MM.1S (cell line): ENCODE measurements at regions not wholly inside any gene's neighbourhood (a gene's known extent, or its start where the extent isn't known, plus 50 kb on each side); places are given as distances from the start of the nearest gene placed in this dataset.

ENCODE experiments used
- DNase-seq: peaks from one replicate; pipeline ENCODE4 v3.0.0-alpha.2; 2015
- H2AFZ ChIP-seq: fragments of 300-600 bp; sonication (generic); 2 replicates; pipeline ENCODE4 v1.6.0; 2016; ENCODE audit warnings: antibody characterized with exemption, low read length
- H3F3A ChIP-seq: fragments of 300-600 bp; sonication (generic); 2 replicates; pipeline ENCODE4 v1.6.1; 2016; ENCODE audit warnings: mild to moderate bottlenecking, antibody characterized with exemption, low read length, moderate library complexity, mixed read lengths; ENCODE audit not compliant: insufficient read depth
- H3K27ac ChIP-seq: fragments of 300-600 bp; sonication (generic); 2 replicates; pipeline ENCODE4 v1.5.1; 2016; ENCODE audit warnings: mild to moderate bottlenecking, low read length
- H3K27me3 ChIP-seq: fragments of 300-600 bp; sonication (generic); replicated peaks from 2 replicates; pipeline ENCODE4 v1.6.0; 2016; ENCODE audit warnings: low read length; ENCODE audit not compliant: insufficient read depth
- H3K36me3 ChIP-seq: fragments of 300-600 bp; sonication (generic); replicated peaks from 2 replicates; pipeline ENCODE4 v1.6.1; 2016; ENCODE audit warnings: mild to moderate bottlenecking, low read length, mixed read lengths; ENCODE audit not compliant: insufficient read depth
- H3K4me1 ChIP-seq: fragments of 300-600 bp; sonication (generic); 2 replicates; pipeline ENCODE4 v1.6.1; 2016; ENCODE audit warnings: low read length, mixed read lengths
- H3K4me2 ChIP-seq: fragments of 300-600 bp; sonication (generic); 2 replicates; pipeline ENCODE4 v1.6.0; 2016; ENCODE audit warnings: low read depth, low read length
- H3K4me3 ChIP-seq: fragments of 300-600 bp; sonication (generic); 2 replicates; pipeline ENCODE4 v1.5.1; 2016; ENCODE audit warnings: low read length, mixed read lengths
- H3K79me2 ChIP-seq: fragments of 300-600 bp; sonication (generic); 2 replicates; pipeline ENCODE4 v1.6.1; 2016; ENCODE audit warnings: mixed run types, low read length, mixed read lengths
- H3K9ac ChIP-seq: fragments of 300-600 bp; sonication (generic); 2 replicates; pipeline ENCODE4 v1.6.1; 2016; ENCODE audit warnings: low read length, mixed read lengths
- H3K9me2 ChIP-seq: fragments of 300-600 bp; sonication (generic); replicated peaks from 2 replicates; pipeline ENCODE4 v1.6.1; 2016; ENCODE audit warnings: mild to moderate bottlenecking, low read length, mixed read lengths; ENCODE audit not compliant: insufficient read depth
- H3K9me3 ChIP-seq: fragments of 300-600 bp; sonication (generic); replicated peaks from 2 replicates; pipeline ENCODE4 v1.6.1; 2016; ENCODE audit warnings: mild to moderate bottlenecking, low read length, mixed read lengths; ENCODE audit not compliant: insufficient read depth
- H4K20me1 ChIP-seq: fragments of 300-600 bp; sonication (generic); 2 replicates; pipeline ENCODE4 v1.6.1; 2016; ENCODE audit warnings: mild to moderate bottlenecking, low read length, moderate library complexity, mixed read lengths; ENCODE audit not compliant: insufficient read depth
- CTCF ChIP-seq: fragments of 300-600 bp; sonication (generic); IDR thresholded peaks from 2 replicates; pipeline ENCODE4 v1.5.1; 2016; ENCODE audit warnings: antibody characterized with exemption, low read length, mixed read lengths
- EZH2 ChIP-seq: fragments of 300-600 bp; sonication (generic); optimal IDR thresholded peaks from 2 replicates; pipeline ENCODE3; 2017; ENCODE audit warnings: low read depth, mild to moderate bottlenecking, antibody characterized with exemption, low read length, mixed read lengths
- EZH2phosphoT487 ChIP-seq: fragments of 300-600 bp; sonication (generic); IDR thresholded peaks from 2 replicates; pipeline ENCODE4 v1.6.1; 2018; ENCODE audit warnings: antibody characterized with exemption, low read length

- Histone ChIP-seq H3K4me1 (no peaks in the 10 kb centered on the region), H3K79me2 (no peaks in the 10 kb centered on the region), H3K4me3 (no peak overlapping the region), H3F3A (no peaks in the 10 kb centered on the region), H3K27ac (no peak overlapping the region), H2AFZ (no peak overlapping the region), H3K9ac (no peak overlapping the region), H3K27me3 (no peaks in the 10 kb centered on the region), H3K36me3 (no peaks in the 10 kb centered on the region), H3K9me3 (no peaks in the 10 kb centered on the region), H3K9me2 (no peaks in the 10 kb centered on the region), H3K4me2 (no peak overlapping the region), H4K20me1 (no peaks in the 10 kb centered on the region)
- no peak for DNase-seq
- TF ChIP-seq EZH2phosphoT487 (no peak), CTCF (no peak), EZH2 (no peak)
Observed at GRCh38 chr1:207268753-207269511, 52.5 kb upstream of the CD55 start.
